ENCODE measurements at regions not wholly inside any gene's neighbourhood (a gene's known extent, or its start where the extent isn't known, plus 50 kb on each side); places are given as distances from the start of the nearest gene placed in this dataset.

GRCh38 chr4:41374490-41374889, 117.8 kb downstream of the UCHL1 start:
- Histone ChIP-seq H3K27me3 (ENCODE audit: control insufficient read depth in 4 of 4, insufficient read depth in 4 of 4, low read length in 3 of 4) (no peaks in the 10 kb centered on the region), H3K9ac (ENCODE audit: low read depth in 1 of 2, low read length in 2 of 2) (no peak overlapping the region), H3K36me3 (ENCODE audit: control insufficient read depth in 4 of 4, insufficient read depth in 3 of 4, low read depth in 1 of 4, low read length in 3 of 4) (no peaks in the 10 kb centered on the region), H3K9me3 (ENCODE audit: control insufficient read depth in 4 of 4, low read length in 3 of 4) (no peaks in the 10 kb centered on the region), H3K27ac (ENCODE audit: low read depth in 1 of 2, low read length in 2 of 2) (no peak overlapping the region), H3K4me1 (ENCODE audit: control insufficient read depth in 4 of 4, insufficient read depth in 4 of 4, low read length in 3 of 4) (peaks cover 0 to 3% (median 1%) of the 10 kb centered on the region in 4 donors), H3K4me3 (ENCODE audit: low read depth in 1 of 3, low read length in 3 of 3) (no peak overlapping the region)
- TF ChIP-seq NR2F2 (IDR thresholded peaks at IDR 0.05): no peak
- no peak for TF ChIP-seq GABPA (IDR thresholded peaks at IDR 0.05 in 1 of 2, conservative IDR thresholded peaks at IDR 0.05 in 1 of 2)
- no peak for TF ChIP-seq RAD21 (IDR thresholded peaks at IDR 0.05)
- no peak for TF ChIP-seq HNF4A (conservative IDR thresholded peaks at IDR 0.05)
- 54% methylated on average over 3 of the region's 3 CpGs for WGBS
- DNase-seq (ENCODE audit: low spot score): no peak

GRCh38 chr4:41375561-41375960, 118.8 kb downstream of the UCHL1 start:
- Histone ChIP-seq H3K27me3 (ENCODE audit: control insufficient read depth in 4 of 4, insufficient read depth in 4 of 4, low read length in 3 of 4) (no peaks in the 10 kb centered on the region), H3K4me1 (ENCODE audit: control insufficient read depth in 4 of 4, insufficient read depth in 4 of 4, low read length in 3 of 4) (peaks cover 0 to 3% (median 0%) of the 10 kb centered on the region in 4 donors), H3K4me3 (ENCODE audit: low read depth in 1 of 3, low read length in 3 of 3) (no peak overlapping the region), H3K9ac (ENCODE audit: low read depth in 1 of 2, low read length in 2 of 2) (no peak overlapping the region), H3K27ac (ENCODE audit: low read depth in 1 of 2, low read length in 2 of 2) (no peak overlapping the region), H3K36me3 (ENCODE audit: control insufficient read depth in 4 of 4, insufficient read depth in 3 of 4, low read depth in 1 of 4, low read length in 3 of 4) (no peaks in the 10 kb centered on the region), H3K9me3 (ENCODE audit: control insufficient read depth in 4 of 4, low read length in 3 of 4) (no peaks in the 10 kb centered on the region)
- 91% methylated on average over 7 of the region's 7 CpGs for WGBS
- TF ChIP-seq ZBTB33 (IDR thresholded peaks at IDR 0.05): no peak
- TF ChIP-seq EGR1 (IDR thresholded peaks at IDR 0.05; ENCODE audit: low read depth in 2 of 2): no peak
- no peak for TF ChIP-seq JUND (IDR thresholded peaks at IDR 0.05)
- no peak for TF ChIP-seq YY1 (IDR thresholded peaks at IDR 0.05)
- no peak for TF ChIP-seq GABPA (IDR thresholded peaks at IDR 0.05 in 1 of 2, conservative IDR thresholded peaks at IDR 0.05 in 1 of 2)
- no peak for TF ChIP-seq RAD21 (IDR thresholded peaks at IDR 0.05)
- TF ChIP-seq HNF4A (conservative IDR thresholded peaks at IDR 0.05): no peak
- no peak for TF ChIP-seq NR2F2 (IDR thresholded peaks at IDR 0.05)
- no peak for TF ChIP-seq FOXA1 (IDR thresholded peaks at IDR 0.05)
- TF ChIP-seq FOXA2 (IDR thresholded peaks at IDR 0.05): no peak
- TF ChIP-seq RXRA (IDR thresholded peaks at IDR 0.05): no peak
- no peak for TF ChIP-seq MAX (IDR thresholded peaks at IDR 0.05)
- no peak for TF ChIP-seq ATF3 (IDR thresholded peaks at IDR 0.05)
- no peak for TF ChIP-seq HNF4G (IDR thresholded peaks at IDR 0.05)
- TF ChIP-seq TAF1 (conservative IDR thresholded peaks at IDR 0.05): no peak
- TF ChIP-seq SP1 (IDR thresholded peaks at IDR 0.05): no peak
- no peak for TF ChIP-seq CTCF (IDR thresholded peaks at IDR 0.05; ENCODE audit: low read depth, low read length, missing input control)
- TF ChIP-seq REST (IDR thresholded peaks at IDR 0.05): no peak
- no peak for DNase-seq (ENCODE audit: low spot score)
